Activated naive CD8-positive, alpha-beta T cell treated with anti-CD3 and anti-CD28 coated beads for 36 hours (primary cell): ENCODE measurements at regions not wholly inside any gene's neighbourhood (a gene's known extent, or its start where the extent isn't known, plus 50 kb on each side); places are given as distances from the start of the nearest gene placed in this dataset.

Experiments used
- DNase-seq: peaks from one replicate; pipeline ENCODE4 v3.0.0; 2021
- H3K27ac Mint-ChIP-seq: one replicate; pipeline ENCODE4 v1.8.0; 2022; ENCODE audit warnings: mild to moderate bottlenecking, moderate library complexity, mixed read lengths
- H3K27me3 Mint-ChIP-seq: one replicate; pipeline ENCODE4 v1.8.0; 2022; ENCODE audit warnings: mild to moderate bottlenecking, mixed read lengths
- H3K36me3 Mint-ChIP-seq: one replicate; pipeline ENCODE4 v1.8.0; 2021; ENCODE audit warnings: mild to moderate bottlenecking, mixed read lengths
- H3K4me1 Mint-ChIP-seq: one replicate; pipeline ENCODE4 v1.8.0; 2021; ENCODE audit warnings: mixed read lengths
- H3K4me3 Mint-ChIP-seq: one replicate; pipeline ENCODE4 v1.8.0; 2022; ENCODE audit warnings: mild to moderate bottlenecking, moderate library complexity, mixed read lengths
- H3K9me3 Mint-ChIP-seq: one replicate; pipeline ENCODE4 v1.8.0; 2022; ENCODE audit warnings: mixed read lengths

DNA sequence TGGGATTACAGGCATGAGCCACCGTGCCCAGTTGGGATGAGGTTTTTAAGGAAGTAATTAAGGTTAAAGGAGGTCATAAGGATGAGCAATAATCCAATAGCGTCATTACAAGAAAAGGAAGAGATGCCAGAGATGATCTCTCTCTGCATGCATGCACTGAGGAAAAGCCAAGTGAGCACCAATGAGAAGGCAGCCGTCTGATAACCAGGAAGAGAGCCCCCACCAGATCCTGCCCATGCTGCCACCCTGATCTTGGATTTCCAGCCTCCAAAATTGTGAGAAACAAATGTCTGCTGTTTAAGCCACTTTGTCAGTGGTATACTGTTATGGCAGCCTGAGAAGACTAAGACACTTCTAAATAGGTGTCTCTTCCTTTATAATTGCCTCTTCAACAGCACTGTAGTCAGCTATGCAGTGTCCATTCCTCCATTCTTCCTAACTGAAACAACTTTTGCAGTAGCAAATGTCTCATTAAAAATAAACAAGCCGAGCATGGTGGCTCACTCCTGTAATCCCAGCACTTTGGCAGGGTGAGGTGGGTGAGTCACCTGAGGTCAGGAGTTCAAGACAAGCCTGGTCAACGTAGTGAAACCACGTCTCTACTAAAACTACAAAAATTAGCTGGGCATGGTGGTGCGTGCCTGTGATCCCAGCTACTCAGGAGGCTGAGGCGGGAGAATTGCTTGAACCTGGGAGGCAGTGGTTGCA, 216.2 kb upstream of the RUNX1 start:
- Mint-ChIP-seq H3K36me3 (peaks cover 4% of the 10 kb centered on the region), H3K27me3 (peaks cover 3% of the 10 kb centered on the region), H3K4me1 (no peaks in the 10 kb centered on the region), H3K4me3 (no peak overlapping the region), H3K27ac (no peak overlapping the region), H3K9me3 (peaks cover 4% of the 10 kb centered on the region)
- no peak for DNase-seq

DNA sequence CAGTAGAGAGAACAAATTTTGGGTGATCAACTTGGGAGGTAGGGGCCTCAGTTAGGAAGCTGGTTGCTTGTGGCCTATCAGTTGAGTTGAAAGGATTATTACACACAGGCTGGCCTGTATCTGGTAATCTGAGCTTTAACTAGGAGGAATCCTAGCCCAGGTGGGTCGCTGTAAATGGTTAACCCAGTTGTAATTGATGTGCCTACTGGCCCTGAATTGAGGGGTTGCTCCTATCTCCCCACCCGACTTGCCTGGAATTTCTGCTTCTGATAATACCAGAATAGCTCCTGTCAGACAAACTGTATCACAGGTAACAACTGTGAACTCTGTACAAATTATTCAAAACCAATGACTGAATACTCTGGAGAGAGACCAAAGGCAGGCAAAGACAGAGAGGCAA, 210.4 kb upstream of the RUNX1 start:
- no peak for DNase-seq
- peaks cover 2% of the 10 kb centered on the region for H3K36me3 Mint-ChIP-seq
- H3K27me3 Mint-ChIP-seq, result no peaks in the 10 kb centered on the region
- peaks cover 2% of the 10 kb centered on the region for H3K9me3 Mint-ChIP-seq
- peaks cover 4% of the 10 kb centered on the region for H3K4me1 Mint-ChIP-seq
- H3K4me3 Mint-ChIP-seq, result no peak overlapping the region
- H3K27ac Mint-ChIP-seq, result no peak overlapping the region

DNA sequence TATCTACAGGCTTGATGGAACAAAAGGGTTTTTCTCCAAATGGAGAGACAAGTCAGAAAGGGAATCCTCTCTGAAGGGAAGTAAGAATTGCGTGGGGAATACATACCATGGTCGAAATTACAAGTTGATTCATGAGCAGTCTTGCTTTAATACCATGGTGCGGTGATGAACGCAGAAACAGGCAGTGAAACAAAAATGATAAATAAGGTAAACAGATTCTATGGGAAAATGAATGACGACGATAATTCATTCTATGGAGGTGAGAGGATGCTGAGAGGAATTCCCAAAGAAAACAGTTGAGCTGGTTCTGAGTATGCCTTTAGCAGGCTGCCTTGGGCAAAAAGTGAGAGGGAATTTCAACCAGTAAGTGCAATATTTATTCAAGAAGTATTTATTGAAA, 209.4 kb upstream of the RUNX1 start:
- no peaks in the 10 kb centered on the region for H3K27me3 Mint-ChIP-seq

DNA sequence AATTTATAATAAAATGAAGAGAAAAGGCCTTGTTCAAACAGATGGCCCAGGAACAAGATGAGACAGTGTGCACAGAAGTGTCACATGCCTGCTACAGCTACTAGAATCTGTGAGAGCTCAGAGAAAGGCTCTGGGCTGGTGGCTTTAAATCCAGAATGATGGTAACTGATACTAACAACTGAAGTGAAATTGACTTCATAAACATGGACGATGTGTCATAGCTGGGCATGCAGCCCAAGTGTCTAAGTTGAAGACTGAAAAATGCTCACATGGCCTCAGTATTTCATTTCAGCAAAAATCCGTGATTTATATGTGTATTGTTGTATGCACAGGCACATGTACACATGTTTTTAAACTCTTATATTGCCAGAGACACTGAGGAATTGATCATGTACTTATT, 208.3 kb upstream of the RUNX1 start:
- H3K27ac Mint-ChIP-seq, result no peak overlapping the region
- no peaks in the 10 kb centered on the region for H3K27me3 Mint-ChIP-seq
- no peak for DNase-seq
- peaks cover 2% of the 10 kb centered on the region for H3K9me3 Mint-ChIP-seq
- H3K4me1 Mint-ChIP-seq, result peaks cover 8% of the 10 kb centered on the region
- H3K36me3 Mint-ChIP-seq, result peaks cover 2% of the 10 kb centered on the region
- H3K4me3 Mint-ChIP-seq, result no peak overlapping the region

More for the DNA sequence above, 209.4 kb upstream of the RUNX1 start:
- Mint-ChIP-seq H3K4me1 (peaks cover 4% of the 10 kb centered on the region), H3K9me3 (peaks cover 2% of the 10 kb centered on the region), H3K4me3 (no peak overlapping the region), H3K36me3 (peaks cover 2% of the 10 kb centered on the region), H3K27ac (no peak overlapping the region)
- no peak for DNase-seq

DNA sequence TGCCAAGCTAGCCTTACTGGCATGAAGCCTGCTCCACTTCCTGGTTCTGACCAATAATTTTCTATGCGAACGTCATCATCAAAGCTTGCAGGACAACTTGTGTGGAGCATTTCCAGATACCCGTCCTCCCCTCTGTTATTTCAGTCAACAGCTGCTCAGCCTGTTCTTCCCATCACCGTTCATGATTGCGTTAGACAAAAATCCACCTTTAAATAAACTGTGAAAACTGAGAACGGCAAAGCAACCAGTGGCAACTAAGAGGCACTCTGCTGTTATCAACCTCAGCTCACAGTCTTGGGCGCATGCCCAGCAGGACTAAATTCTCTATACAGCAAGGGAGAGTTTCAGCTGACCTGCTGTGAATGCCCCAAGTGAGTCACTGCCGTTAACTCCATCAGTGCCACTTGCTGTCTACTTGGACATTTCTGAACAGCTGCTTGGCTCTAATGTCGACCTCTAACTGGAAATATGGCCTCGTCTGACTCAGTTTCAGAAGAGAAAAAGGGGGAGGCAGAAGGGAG, 207.4 kb upstream of the RUNX1 start:
- no peak for DNase-seq
- no peaks in the 10 kb centered on the region for H3K27me3 Mint-ChIP-seq
- H3K36me3 Mint-ChIP-seq, result peaks cover 3% of the 10 kb centered on the region
- H3K9me3 Mint-ChIP-seq, result peaks cover 2% of the 10 kb centered on the region
- no peak overlapping the region for H3K27ac Mint-ChIP-seq
- H3K4me3 Mint-ChIP-seq, result no peak overlapping the region
- H3K4me1 Mint-ChIP-seq, result peaks cover 8% of the 10 kb centered on the region

DNA sequence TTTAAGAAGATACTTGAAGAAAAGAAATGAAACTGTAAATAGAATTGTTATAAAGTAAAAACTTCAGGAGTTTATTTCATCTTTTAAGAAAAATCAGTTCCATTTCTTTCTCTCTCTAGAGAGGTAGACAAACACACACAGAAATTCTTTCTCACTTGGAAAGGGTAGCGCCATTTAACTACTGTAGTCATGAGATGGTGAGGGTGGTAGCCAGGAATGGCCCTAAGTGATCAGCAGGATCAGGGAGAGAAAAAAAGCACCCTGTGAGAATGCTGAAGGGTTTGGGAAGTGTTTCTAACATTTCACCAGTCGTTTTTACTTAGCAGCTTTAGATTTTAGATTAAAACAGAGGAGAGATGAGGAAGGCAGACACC, 205.7 kb upstream of the RUNX1 start:
- Mint-ChIP-seq H3K4me3 (no peak overlapping the region), H3K27ac (peak overlapping the region; percentile 28), H3K9me3 (peaks cover 6% of the 10 kb centered on the region), H3K36me3 (peaks cover 6% of the 10 kb centered on the region), H3K27me3 (no peaks in the 10 kb centered on the region), H3K4me1 (peaks cover 8% of the 10 kb centered on the region)
- no peak for DNase-seq

DNA sequence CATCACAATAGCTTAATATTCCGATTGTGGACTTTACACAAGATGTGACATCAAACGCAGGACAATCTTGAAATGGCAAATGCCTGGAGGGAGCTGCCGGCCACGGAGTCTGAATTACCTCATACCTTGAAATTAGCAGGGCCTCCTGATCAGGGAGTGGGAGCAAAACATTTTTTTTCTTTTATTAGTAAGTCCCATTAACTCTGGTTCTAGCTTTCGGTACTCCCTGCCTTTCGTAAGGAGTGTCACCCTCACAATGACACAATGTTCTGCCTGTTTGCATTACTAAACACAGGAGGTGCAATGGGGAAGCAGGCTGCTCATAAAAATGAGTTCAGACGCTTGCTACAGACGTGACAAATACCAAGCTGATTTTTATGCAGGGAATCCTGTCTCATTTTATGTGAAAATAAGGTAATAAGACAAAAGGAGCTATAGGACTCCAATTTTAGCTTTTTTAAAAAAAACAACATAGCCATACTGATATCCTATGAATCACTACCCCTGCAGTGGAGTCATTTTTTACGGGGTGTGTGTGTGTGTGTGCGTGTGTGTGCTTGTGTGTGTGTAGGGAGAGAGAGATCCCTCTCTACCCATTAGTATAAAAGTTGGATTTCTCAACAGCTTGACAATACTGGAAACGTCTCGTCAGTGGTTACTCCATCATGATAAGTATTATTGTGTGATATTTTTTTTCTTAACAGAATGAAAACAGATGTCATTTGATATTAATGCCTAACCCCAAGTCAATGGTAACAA, 205.1 kb upstream of the RUNX1 start:
- peaks cover 6% of the 10 kb centered on the region for H3K36me3 Mint-ChIP-seq
- H3K27me3 Mint-ChIP-seq, result no peaks in the 10 kb centered on the region
- peaks cover 6% of the 10 kb centered on the region for H3K9me3 Mint-ChIP-seq
- no peak overlapping the region for H3K27ac Mint-ChIP-seq
- peaks cover 8% of the 10 kb centered on the region for H3K4me1 Mint-ChIP-seq
- no peak overlapping the region for H3K4me3 Mint-ChIP-seq
- DNase-seq, result no peak

DNA sequence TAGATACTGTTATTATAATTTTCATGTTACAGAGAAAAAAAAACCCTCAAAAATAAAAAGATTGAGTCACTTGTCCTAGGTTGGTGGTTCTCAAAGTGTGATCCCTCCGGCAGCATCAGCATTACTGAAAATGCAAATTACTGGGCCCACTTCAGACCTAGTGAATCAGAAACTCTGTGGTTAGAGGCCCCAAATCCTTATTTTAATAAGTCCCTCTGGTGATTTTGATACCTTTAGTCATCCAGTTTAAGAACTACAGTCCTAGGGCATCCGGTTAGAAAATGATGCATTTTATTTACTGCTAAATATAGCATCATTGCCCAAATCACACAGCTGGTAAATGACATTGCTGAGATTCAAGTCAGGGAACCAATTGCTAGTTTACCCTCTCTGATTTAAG, 203.7 kb upstream of the RUNX1 start:
- no peaks in the 10 kb centered on the region for H3K27me3 Mint-ChIP-seq
- H3K9me3 Mint-ChIP-seq, result peaks cover 10% of the 10 kb centered on the region
- H3K27ac Mint-ChIP-seq, result no peak overlapping the region
- H3K4me1 Mint-ChIP-seq, result peaks cover 8% of the 10 kb centered on the region
- peak; percentile 10 for DNase-seq
- H3K4me3 Mint-ChIP-seq, result no peak overlapping the region
- H3K36me3 Mint-ChIP-seq, result peaks cover 8% of the 10 kb centered on the region

DNA sequence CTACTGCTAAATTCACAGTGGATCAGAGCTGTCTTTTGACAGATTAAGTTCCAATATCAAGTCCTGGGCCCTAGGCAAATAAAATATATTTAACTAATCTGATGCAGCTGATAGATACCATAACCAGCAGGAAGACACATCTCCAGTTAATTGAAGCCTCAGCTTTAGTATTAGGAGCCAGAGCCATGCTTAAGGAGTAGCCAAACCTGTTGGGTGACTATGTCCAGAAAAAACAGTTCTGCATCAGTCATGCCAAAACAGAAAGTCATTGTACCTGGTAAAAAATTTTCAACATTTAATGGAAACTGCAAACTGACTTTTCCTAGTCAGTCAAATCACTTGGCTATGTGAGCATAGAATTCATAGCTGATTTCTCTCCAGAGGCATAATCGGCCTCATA, 200.5 kb upstream of the RUNX1 start:
- no peak for DNase-seq
- Mint-ChIP-seq H3K27ac (no peak overlapping the region), H3K4me1 (peaks cover 4% of the 10 kb centered on the region), H3K4me3 (no peak overlapping the region), H3K27me3 (no peaks in the 10 kb centered on the region), H3K9me3 (peaks cover 10% of the 10 kb centered on the region), H3K36me3 (peaks cover 8% of the 10 kb centered on the region)

DNA sequence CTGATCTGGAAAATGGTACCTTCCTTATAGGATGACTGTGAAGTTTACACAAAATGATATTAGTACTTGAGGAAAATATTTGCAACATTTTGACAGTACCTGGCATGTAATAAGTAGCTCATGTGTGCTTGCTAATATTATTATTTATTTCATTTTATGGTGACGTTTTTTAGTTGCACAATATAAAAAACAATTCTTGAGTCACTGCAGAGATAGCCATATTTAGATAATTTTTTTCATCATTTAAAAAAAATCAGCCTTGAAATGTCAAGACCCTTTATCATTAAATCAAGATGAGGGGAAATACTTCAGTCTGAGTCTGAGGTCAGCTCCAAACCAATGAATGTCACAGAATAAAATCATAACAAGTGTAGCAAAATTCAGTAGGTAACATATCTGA, 196.8 kb upstream of the RUNX1 start:
- no peak overlapping the region for H3K27ac Mint-ChIP-seq
- H3K36me3 Mint-ChIP-seq, result peaks cover 5% of the 10 kb centered on the region
- H3K9me3 Mint-ChIP-seq, result peaks cover 10% of the 10 kb centered on the region

DNA sequence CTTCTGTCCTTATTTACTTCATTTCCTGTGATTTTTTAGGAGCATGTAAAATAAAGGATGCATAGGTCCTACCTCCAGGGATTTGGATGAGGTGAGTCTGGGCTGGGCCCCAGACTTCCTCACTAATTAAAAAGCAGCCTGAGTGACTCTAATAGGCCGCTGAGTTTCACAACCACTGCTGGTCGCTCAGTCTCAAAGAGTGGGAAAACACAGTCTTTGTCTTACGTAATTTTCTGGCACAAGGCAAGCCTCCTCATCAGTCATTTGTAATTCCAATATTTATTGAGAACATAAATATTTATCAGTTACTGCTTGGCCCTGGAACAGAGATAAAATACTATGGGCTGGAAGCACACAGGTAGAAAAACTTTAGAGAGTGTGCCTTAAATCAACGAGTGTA, 195.4 kb upstream of the RUNX1 start:
- Mint-ChIP-seq H3K4me1 (no peaks in the 10 kb centered on the region), H3K9me3 (peaks cover 4% of the 10 kb centered on the region), H3K36me3 (peaks cover 2% of the 10 kb centered on the region), H3K27me3 (no peaks in the 10 kb centered on the region), H3K27ac (no peak overlapping the region), H3K4me3 (no peak overlapping the region)
- DNase-seq, result no peak

More for the DNA sequence above, 196.8 kb upstream of the RUNX1 start:
- DNase-seq, result no peak
- Mint-ChIP-seq H3K4me3 (no peak overlapping the region), H3K27me3 (no peaks in the 10 kb centered on the region), H3K4me1 (no peaks in the 10 kb centered on the region)

DNA sequence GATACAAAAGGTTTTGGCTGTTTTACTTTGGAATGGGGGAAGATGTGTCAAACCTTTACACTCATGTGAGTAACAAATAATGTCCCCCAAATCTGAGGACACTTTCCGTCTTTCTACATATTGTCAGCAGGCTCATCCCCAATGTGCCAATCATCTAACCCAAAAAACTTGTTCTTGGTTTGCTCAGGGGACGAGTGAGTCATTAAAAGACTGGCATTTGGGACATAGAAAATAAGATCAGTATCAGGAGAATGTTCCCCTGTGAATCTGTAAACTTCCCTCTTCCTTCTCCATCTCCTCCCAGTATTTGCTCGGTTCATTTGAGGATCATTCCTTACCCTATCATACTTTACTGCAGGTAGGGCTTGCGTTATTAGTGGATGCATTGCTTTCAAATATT, 194.1 kb upstream of the RUNX1 start:
- Mint-ChIP-seq H3K9me3 (peaks cover under 1% of the 10 kb centered on the region), H3K4me1 (peaks cover 5% of the 10 kb centered on the region), H3K27ac (no peak overlapping the region), H3K36me3 (no peaks in the 10 kb centered on the region), H3K4me3 (no peak overlapping the region), H3K27me3 (no peaks in the 10 kb centered on the region)
- DNase-seq, result no peak

DNA sequence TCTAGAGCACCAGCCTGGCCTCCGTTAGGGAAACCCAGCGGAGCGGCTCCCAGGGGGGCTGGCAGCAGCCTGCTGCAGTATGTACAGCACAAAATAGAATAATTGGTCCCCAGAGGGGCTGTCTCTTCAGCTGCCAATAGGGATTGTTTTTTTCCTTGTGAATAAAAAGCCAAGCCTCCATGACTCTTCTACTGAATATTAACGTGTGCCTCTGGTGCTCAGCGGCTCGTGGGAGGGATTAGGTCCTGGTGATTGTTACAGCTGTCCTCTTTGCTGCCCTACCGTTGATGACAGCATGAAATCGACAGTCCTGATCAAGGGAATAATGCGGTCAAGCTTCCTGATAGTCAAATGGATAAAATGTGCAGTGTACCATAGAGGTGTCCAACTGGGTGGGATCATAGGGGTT, 190.7 kb upstream of the RUNX1 start:
- Mint-ChIP-seq H3K27ac (no peak overlapping the region), H3K4me1 (peaks cover 26% of the 10 kb centered on the region), H3K36me3 (peaks cover 13% of the 10 kb centered on the region), H3K4me3 (no peak overlapping the region), H3K9me3 (peaks cover 17% of the 10 kb centered on the region), H3K27me3 (no peaks in the 10 kb centered on the region)
- no peak for DNase-seq

DNA sequence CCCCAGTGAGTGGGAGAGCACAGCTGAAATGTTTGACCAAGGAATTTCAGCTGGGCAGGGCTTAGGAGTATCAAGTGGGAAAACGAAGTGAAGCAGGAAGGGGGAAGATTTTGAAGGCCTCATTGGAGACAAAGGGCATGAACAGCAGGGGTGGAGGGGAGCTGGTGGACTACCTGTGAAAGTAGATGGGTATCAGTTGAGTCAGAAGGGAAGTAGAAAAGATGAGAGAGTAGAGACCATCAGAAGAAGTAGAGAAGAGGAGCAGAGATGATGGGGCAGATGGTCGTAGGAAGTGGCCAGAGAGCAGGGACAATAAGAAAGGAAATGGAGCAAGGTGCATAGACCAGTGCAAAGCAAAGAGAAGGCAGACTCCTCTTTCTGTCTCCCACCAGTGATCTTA, 189.0 kb upstream of the RUNX1 start:
- no peak for DNase-seq
- Mint-ChIP-seq H3K36me3 (peaks cover 14% of the 10 kb centered on the region), H3K27ac (no peak overlapping the region), H3K4me3 (no peak overlapping the region), H3K9me3 (peaks cover 17% of the 10 kb centered on the region), H3K4me1 (peaks cover 37% of the 10 kb centered on the region), H3K27me3 (no peaks in the 10 kb centered on the region)

DNA sequence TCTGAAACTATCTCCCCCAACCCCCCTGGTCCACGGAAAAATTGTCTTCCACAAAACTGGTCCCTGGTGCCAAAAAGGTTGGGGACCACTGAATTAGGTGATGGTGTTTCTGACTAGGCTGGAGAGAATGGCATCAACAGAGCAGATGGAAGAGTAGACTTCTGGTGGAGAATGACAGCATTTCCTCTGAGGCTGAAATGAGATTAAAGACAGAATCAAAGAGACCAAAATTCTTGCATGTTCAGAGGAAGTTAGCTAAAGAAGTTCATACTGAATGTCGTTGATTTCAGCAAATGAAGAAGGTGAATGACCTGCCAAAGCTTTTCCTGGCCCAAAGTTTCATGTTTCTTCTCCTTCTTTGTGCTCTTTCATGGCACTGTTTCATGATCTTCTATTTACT, 188.2 kb upstream of the RUNX1 start:
- Mint-ChIP-seq H3K36me3 (peaks cover 14% of the 10 kb centered on the region), H3K27ac (no peak overlapping the region), H3K9me3 (peaks cover 17% of the 10 kb centered on the region), H3K4me1 (peaks cover 37% of the 10 kb centered on the region), H3K27me3 (no peaks in the 10 kb centered on the region), H3K4me3 (no peak overlapping the region)
- no peak for DNase-seq

DNA sequence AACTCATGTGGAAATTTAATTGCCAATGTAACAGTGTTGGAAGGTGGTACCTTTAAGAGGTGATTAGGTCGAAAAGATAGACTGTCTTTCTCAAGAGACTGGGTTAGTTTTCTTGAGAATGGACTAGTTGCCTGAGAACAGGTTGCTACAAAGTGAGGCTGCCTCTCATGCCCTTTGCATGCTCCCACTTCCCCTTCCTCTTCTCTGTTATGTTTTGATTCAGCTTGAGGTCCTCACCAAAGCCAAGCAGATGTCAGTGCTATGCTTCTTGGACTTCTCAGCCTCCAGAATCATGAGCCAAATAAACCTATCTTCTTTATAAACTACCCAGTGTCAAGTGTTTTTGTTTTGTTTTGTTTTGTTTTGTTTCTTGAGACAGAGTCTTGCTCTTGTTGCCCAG, 187.0 kb upstream of the RUNX1 start:
- Mint-ChIP-seq H3K4me1 (peaks cover 37% of the 10 kb centered on the region), H3K36me3 (peaks cover 14% of the 10 kb centered on the region), H3K27me3 (no peaks in the 10 kb centered on the region), H3K9me3 (peaks cover 17% of the 10 kb centered on the region), H3K4me3 (no peak overlapping the region), H3K27ac (no peak overlapping the region)
- DNase-seq, result no peak
